ENCODE measurements at regions not wholly inside any gene's neighbourhood (a gene's known extent, or its start where the extent isn't known, plus 50 kb on each side); places are given as distances from the start of the nearest gene placed in this dataset.
A peak's percentile ranks its signal among the peaks of the same experiment; 100 is the strongest.

DNA sequence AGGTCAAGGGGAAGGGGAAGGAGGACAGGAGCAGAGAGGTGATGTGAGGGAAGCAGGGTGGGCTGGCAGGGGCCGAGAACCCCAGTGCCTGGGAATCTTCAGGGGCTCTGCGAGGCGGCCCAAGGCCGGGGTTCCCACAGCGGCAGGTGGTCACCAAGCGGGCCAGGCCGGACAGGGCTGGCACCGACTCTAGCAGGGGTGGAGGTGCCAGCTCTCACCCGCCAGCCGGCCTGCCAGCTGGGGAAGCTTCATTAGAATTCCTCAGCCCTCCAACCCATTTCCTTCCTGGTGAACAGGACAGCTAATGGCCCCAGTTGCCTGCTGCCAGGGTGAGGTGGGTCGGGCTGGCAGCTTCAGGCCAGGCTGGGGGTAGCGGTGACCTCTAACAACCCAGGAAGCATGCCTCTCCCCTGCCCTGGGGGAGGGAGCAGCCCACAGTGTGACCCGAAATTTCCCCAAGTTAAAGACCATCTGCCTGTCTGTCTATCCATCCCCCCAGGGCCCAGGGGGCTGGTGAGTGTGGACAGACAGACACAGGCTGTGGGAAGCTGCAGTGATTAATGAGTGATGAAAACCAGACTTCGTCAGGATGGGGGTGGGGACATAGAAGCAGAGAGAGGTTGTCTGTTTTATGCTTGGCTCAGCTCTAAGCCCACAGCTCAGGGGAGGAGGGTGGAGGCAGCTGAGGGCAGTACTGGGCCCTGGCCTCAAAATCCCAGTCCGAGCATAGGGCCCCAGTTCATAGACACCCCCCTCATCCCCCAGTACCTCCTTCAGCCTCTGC, 144.1 kb downstream of the ZFP36L2 start:
- H3K36me3 ChIP-seq (ENCODE audit: control insufficient read depth, insufficient read depth, low read length) = no peaks in the 10 kb centered on the region
- no peak overlapping the region for H3K4me2 ChIP-seq (ENCODE audit: extremely low read depth, insufficient read depth, low read length)
- TF ChIP-seq, protein P1, sequence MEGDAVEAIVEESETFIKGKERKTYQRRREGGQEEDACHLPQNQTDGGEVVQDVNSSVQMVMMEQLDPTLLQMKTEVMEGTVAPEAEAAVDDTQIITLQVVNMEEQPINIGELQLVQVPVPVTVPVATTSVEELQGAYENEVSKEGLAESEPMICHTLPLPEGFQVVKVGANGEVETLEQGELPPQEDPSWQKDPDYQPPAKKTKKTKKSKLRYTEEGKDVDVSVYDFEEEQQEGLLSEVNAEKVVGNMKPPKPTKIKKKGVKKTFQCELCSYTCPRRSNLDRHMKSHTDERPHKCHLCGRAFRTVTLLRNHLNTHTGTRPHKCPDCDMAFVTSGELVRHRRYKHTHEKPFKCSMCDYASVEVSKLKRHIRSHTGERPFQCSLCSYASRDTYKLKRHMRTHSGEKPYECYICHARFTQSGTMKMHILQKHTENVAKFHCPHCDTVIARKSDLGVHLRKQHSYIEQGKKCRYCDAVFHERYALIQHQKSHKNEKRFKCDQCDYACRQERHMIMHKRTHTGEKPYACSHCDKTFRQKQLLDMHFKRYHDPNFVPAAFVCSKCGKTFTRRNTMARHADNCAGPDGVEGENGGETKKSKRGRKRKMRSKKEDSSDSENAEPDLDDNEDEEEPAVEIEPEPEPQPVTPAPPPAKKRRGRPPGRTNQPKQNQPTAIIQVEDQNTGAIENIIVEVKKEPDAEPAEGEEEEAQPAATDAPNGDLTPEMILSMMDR (conservative IDR thresholded peaks at IDR 0.05 in 1 of 2, IDR thresholded peaks at IDR 0.05 in 1 of 2; ENCODE audit: low read depth in 1 of 2, low read length in 2 of 2) = no peak
- H3K27ac ChIP-seq (ENCODE audit: insufficient read depth, low read length) = peak overlapping the region; percentile 92
- peaks cover 55% of the 10 kb centered on the region for H3K4me1 ChIP-seq (ENCODE audit: control insufficient read depth, extremely low read depth, insufficient read depth, low read length)
- H3K4me3 ChIP-seq (replicated peaks in 1 of 4; ENCODE audit: control extremely low read depth in 1 of 4, insufficient read depth in 1 of 4, low read depth in 3 of 4, low read length in 4 of 4) = no peak overlapping the region
- H3K9ac ChIP-seq (ENCODE audit: insufficient read depth, low read length) = peak overlapping the region; percentile 47
- no peaks in the 10 kb centered on the region for H3K9me3 ChIP-seq (ENCODE audit: control insufficient read depth, insufficient read depth, low read depth, low read length)
- H2AFZ ChIP-seq (ENCODE audit: low read length) = no peak overlapping the region
- DNase-seq (ENCODE audit: low read depth in 2 of 2) = peak; percentile 81 to 86
- H4K20me1 ChIP-seq (ENCODE audit: control insufficient read depth, extremely low read depth, insufficient read depth, low read length) = no peaks in the 10 kb centered on the region
- no peaks in the 10 kb centered on the region for H3K27me3 ChIP-seq (ENCODE audit: control insufficient read depth, insufficient read depth, low read length)
- H3K79me2 ChIP-seq (ENCODE audit: control insufficient read depth, insufficient read depth, low read length) = no peaks in the 10 kb centered on the region

DNA sequence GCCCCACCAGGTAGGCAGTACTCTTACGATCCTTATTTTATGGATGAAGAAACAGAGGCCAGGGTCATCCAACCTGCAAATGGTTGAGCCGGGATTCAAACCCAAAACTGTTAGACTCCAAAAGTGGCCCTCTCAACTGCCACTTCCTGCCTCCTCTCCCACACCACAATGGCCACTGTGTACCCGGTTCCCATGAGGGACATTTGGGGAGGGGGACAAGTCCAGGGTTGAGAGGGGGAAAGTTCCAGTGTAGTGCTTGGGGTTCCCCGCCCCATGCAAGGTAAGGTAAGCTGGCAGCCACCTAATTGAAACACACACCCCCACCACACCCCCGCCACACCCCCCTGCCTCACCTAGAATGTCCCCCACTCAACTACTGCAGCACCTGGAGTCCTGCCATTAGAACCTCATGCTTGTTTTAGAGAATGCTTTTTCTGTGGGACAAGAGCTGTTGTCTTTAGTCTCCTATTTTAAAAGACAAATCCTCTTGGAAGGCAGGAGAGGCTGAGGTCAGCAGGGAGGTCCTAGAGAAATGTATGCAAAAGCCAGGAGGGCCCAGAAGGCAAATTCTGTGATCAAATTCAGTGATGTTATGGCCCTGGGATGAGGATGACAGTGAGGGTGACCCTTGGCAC, 145.2 kb downstream of the ZFP36L2 start:
- no peak for DNase-seq (ENCODE audit: low read depth in 2 of 2)
- Histone ChIP-seq H2AFZ (ENCODE audit: low read length) (no peak overlapping the region), H3K36me3 (ENCODE audit: control insufficient read depth, insufficient read depth, low read length) (no peaks in the 10 kb centered on the region), H4K20me1 (ENCODE audit: control insufficient read depth, extremely low read depth, insufficient read depth, low read length) (no peaks in the 10 kb centered on the region), H3K4me1 (ENCODE audit: control insufficient read depth, extremely low read depth, insufficient read depth, low read length) (peaks cover 49% of the 10 kb centered on the region), H3K27ac (ENCODE audit: insufficient read depth, low read length) (no peak overlapping the region), H3K79me2 (ENCODE audit: control insufficient read depth, insufficient read depth, low read length) (no peaks in the 10 kb centered on the region), H3K4me2 (ENCODE audit: extremely low read depth, insufficient read depth, low read length) (no peak overlapping the region), H3K9ac (ENCODE audit: insufficient read depth, low read length) (no peak overlapping the region), H3K27me3 (ENCODE audit: control insufficient read depth, insufficient read depth, low read length) (no peaks in the 10 kb centered on the region), H3K4me3 (replicated peaks in 1 of 4; ENCODE audit: control extremely low read depth in 1 of 4, insufficient read depth in 1 of 4, low read depth in 3 of 4, low read length in 4 of 4) (no peak overlapping the region), H3K9me3 (ENCODE audit: control insufficient read depth, insufficient read depth, low read depth, low read length) (no peaks in the 10 kb centered on the region)
- TF ChIP-seq, protein P1 (conservative IDR thresholded peaks at IDR 0.05 in 1 of 2, IDR thresholded peaks at IDR 0.05 in 1 of 2; ENCODE audit: low read depth in 1 of 2, low read length in 2 of 2) = no peak
- TF ChIP-seq EZH2 (IDR thresholded peaks at IDR 0.05; ENCODE audit: low read length, missing control alignments) = no peak

DNA sequence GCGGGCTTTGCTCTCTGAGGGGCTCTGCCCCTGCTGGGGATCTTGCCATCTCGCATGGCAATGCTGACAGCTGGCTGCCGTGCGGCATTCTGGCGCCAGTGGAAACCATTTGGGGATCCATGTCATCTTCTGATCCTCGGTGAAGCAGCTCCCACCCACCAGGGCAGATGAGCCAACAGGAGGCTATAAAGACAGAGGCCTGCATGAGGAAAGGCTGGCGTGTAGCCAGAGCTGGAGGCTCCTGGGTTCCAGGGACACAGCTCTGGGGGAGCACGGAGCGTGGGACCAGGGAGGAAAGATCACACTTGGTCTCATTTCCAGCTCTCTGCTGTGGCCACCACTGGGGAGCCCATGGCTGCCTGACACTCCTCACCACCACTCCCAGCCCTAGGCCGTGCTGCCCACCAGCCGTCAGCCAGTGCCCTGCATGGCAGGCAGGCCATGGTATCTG, 145.8 kb downstream of the ZFP36L2 start:
- H3K4me2 ChIP-seq (ENCODE audit: extremely low read depth, insufficient read depth, low read length) = no peak overlapping the region
- H3K9me3 ChIP-seq (ENCODE audit: control insufficient read depth, insufficient read depth, low read depth, low read length) = no peaks in the 10 kb centered on the region
- H3K27me3 ChIP-seq (ENCODE audit: control insufficient read depth, insufficient read depth, low read length) = no peaks in the 10 kb centered on the region
- H2AFZ ChIP-seq (ENCODE audit: low read length) = no peak overlapping the region
- no peak overlapping the region for H3K9ac ChIP-seq (ENCODE audit: insufficient read depth, low read length)
- no peaks in the 10 kb centered on the region for H4K20me1 ChIP-seq (ENCODE audit: control insufficient read depth, extremely low read depth, insufficient read depth, low read length)
- peaks cover 50% of the 10 kb centered on the region for H3K4me1 ChIP-seq (ENCODE audit: control insufficient read depth, extremely low read depth, insufficient read depth, low read length)
- H3K27ac ChIP-seq (ENCODE audit: insufficient read depth, low read length) = no peak overlapping the region
- H3K79me2 ChIP-seq (ENCODE audit: control insufficient read depth, insufficient read depth, low read length) = no peaks in the 10 kb centered on the region
- no peaks in the 10 kb centered on the region for H3K36me3 ChIP-seq (ENCODE audit: control insufficient read depth, insufficient read depth, low read length)
- TF ChIP-seq EZH2 (IDR thresholded peaks at IDR 0.05; ENCODE audit: low read length, missing control alignments) = no peak
- TF ChIP-seq, protein P1 (conservative IDR thresholded peaks at IDR 0.05 in 1 of 2, IDR thresholded peaks at IDR 0.05 in 1 of 2; ENCODE audit: low read depth in 1 of 2, low read length in 2 of 2) = no peak
- H3K4me3 ChIP-seq (replicated peaks in 1 of 4; ENCODE audit: control extremely low read depth in 1 of 4, insufficient read depth in 1 of 4, low read depth in 3 of 4, low read length in 4 of 4) = no peak overlapping the region
- no peak for DNase-seq (ENCODE audit: low read depth in 2 of 2)

Measured in fibroblast of lung (primary cell).